Stimulated activated CD4-positive, alpha-beta T cell treated with anti-CD3 and anti-CD28 coated beads, Interleukin-1b, Interleukin-23, amount 100 ng/mL, for 4 hours (primary cell): ENCODE measurements at regions not wholly inside any gene's neighbourhood (a gene's known extent, or its start where the extent isn't known, plus 50 kb on each side); places are given as distances from the start of the nearest gene placed in this dataset.
"Not testable (repeated sequence)": the region's sequence is repeated elsewhere in the genome, so short reads cannot be mapped to it uniquely, and the experiment has no call there.

Experiments
- DNase-seq, 2 donors: peaks; one replicate each; pipeline ENCODE4 v3.0.0-alpha.2; 2020; ENCODE audit warnings: low read depth in 2 of 2

- DNase-seq = no peak
Observed at GRCh38 chr14:57061009-57061711, 207.5 kb downstream of the EXOC5 start.

- peak in 1 of 2 donors; percentile 8 for DNase-seq
Observed at GRCh38 chr14:57060276-57060955, 208.3 kb downstream of the EXOC5 start.

- no peak for DNase-seq
Observed at GRCh38 chr14:57058319-57058718, 210.4 kb downstream of the EXOC5 start.

- DNase-seq = no peak
Observed at GRCh38 chr14:57057803-57058202, 210.9 kb downstream of the EXOC5 start.

GRCh38 chr14:57056522-57056921 is 212.2 kb downstream of the EXOC5 start:
- DNase-seq = not testable (repeated sequence)

- DNase-seq = no peak
Observed at GRCh38 chr14:57052705-57053302, 215.9 kb downstream of the EXOC5 start.

GRCh38 chr14:57051633-57052032 is 217.1 kb downstream of the EXOC5 start:
- DNase-seq = no peak

- no peak for DNase-seq
Observed at GRCh38 chr14:57049848-57050247, 218.9 kb downstream of the EXOC5 start.

- no peak for DNase-seq
Observed at GRCh38 chr14:57046175-57046574, 222.5 kb downstream of the EXOC5 start.

GRCh38 chr14:57044101-57044973 is 224.4 kb downstream of the EXOC5 start:
- DNase-seq = not testable (repeated sequence)

- no peak for DNase-seq
Observed at GRCh38 chr14:57038689-57039088, 228.4 kb upstream of the OTX2 start.

- DNase-seq = no peak
Observed at GRCh38 chr14:57031474-57031873, 221.2 kb upstream of the OTX2 start.

GRCh38 chr14:57029620-57030253 is 219.5 kb upstream of the OTX2 start:
- no peak for DNase-seq

GRCh38 chr14:57025456-57025855 is 215.2 kb upstream of the OTX2 start:
- DNase-seq = no peak

- DNase-seq = no peak
Observed at GRCh38 chr14:57022608-57023007, 212.3 kb upstream of the OTX2 start.

- no peak for DNase-seq
Observed at GRCh38 chr14:57018065-57018464, 207.8 kb upstream of the OTX2 start.

GRCh38 chr14:57013987-57014386 is 203.7 kb upstream of the OTX2 start:
- DNase-seq = no peak

GRCh38 chr14:57009585-57010515 is 199.6 kb upstream of the OTX2 start:
- DNase-seq = no peak

- no peak for DNase-seq
Observed at GRCh38 chr14:57008534-57008933, 198.3 kb upstream of the OTX2 start.

- no peak for DNase-seq
Observed at GRCh38 chr14:56998728-56999127, 188.4 kb upstream of the OTX2 start.
